SK-N-MC (cell line): ENCODE measurements at regions not wholly inside any gene's neighbourhood (a gene's known extent, or its start where the extent isn't known, plus 50 kb on each side); places are given as distances from the start of the nearest gene placed in this dataset.

Experiments
- EZH2 ChIP-seq: fragments of 200-600 bp; sonication (generic); IDR thresholded peaks from one replicate; pipeline ENCODE4 v1.6.1; 2017; ENCODE audit warnings: antibody characterized with exemption
- POLR2AphosphoS5 ChIP-seq: IDR thresholded peaks from 2 replicates; pipeline ENCODE4 v1.6.1; 2012; ENCODE audit warnings: mild to moderate bottlenecking, low read depth, low read length, borderline replicate concordance

- TF ChIP-seq POLR2AphosphoS5 (no peak), EZH2 (no peak)
Measured at GRCh38 chr4:114435116-114435515, 163.5 kb upstream of the UGT8 start.
